ENCODE measurements at regions not wholly inside any gene's neighbourhood (a gene's known extent, or its start where the extent isn't known, plus 50 kb on each side); places are given as distances from the start of the nearest gene placed in this dataset.

- peaks cover 13% of the 10 kb centered on the region for H3K27me3 Mint-ChIP-seq
- no peak overlapping the region for H3K4me3 Mint-ChIP-seq
- intact Hi-C loops (cut with micrococcal nuclease), result no loop called here
- CTCF ChIA-PET, result no interaction called here
- H3K4me1 Mint-ChIP-seq (ENCODE audit: low read depth), result no peaks in the 10 kb centered on the region
- H3K36me3 Mint-ChIP-seq, result no peaks in the 10 kb centered on the region
- POLR2A ChIA-PET, result no interaction called here
- no peaks in the 10 kb centered on the region for H3K9me3 Mint-ChIP-seq
- H3K27ac Mint-ChIP-seq, result no peak overlapping the region
- DNase-seq, result no peak
Measured at GRCh38 chr1:226479474-226479873, 69.1 kb upstream of the STUM start.

DNA sequence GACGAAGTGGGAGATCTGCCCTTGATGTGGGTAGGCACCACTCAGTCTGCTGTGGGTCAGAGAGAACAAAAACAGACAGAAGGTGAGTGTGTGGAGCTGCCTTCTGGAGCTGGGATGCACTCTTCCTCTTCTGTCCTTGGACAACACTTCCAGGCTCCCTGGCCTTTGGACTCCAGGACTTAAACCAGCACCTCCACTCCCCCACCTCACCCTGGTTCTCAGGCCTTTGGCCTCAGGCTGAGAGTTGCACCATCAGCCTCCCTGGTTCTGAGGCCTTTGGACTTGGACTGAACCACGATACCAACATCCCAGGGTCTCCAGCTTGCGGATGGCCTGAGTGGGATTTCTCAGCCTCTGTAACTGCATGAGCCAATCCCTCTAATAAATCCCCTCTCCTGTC lies 68.1 kb upstream of the STUM start:
- CTCF ChIA-PET, result no interaction called here
- H3K27ac Mint-ChIP-seq, result no peak overlapping the region

DNA sequence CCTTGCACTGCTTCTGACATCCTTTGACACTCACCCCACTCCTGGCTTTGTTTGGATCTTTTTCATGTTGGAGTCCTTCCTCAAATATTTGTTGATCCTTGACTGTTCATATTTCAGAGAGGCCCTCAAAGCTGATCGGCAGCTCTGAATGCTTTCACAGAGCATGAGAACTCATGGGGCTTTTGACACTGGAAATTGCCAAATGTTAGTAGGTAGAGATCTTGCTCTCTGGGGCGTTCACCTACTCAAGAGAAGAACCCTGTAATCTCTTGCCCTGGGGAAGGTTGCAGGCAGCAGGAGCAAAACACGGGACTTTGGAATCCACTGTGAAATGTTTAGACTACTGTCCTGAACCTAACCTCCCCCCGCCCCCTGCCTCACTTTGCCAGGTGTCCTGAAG lies 67.4 kb upstream of the STUM start:
- no peak for DNase-seq
- CTCF ChIA-PET, result no interaction called here
- no peaks in the 10 kb centered on the region for H3K36me3 Mint-ChIP-seq
- H3K4me1 Mint-ChIP-seq (ENCODE audit: low read depth), result peaks cover 5% of the 10 kb centered on the region
- H3K9me3 Mint-ChIP-seq, result no peaks in the 10 kb centered on the region
- H3K27me3 Mint-ChIP-seq, result peaks cover 15% of the 10 kb centered on the region
- no peak overlapping the region for H3K4me3 Mint-ChIP-seq
- intact Hi-C loops (cut with micrococcal nuclease), result no loop called here
- POLR2A ChIA-PET, result no interaction called here
- H3K27ac Mint-ChIP-seq, result no peak overlapping the region

More for the DNA sequence above, 68.1 kb upstream of the STUM start:
- Mint-ChIP-seq H3K36me3 (no peaks in the 10 kb centered on the region), H3K4me3 (no peak overlapping the region), H3K27me3 (peaks cover 14% of the 10 kb centered on the region), H3K4me1 (ENCODE audit: low read depth) (no peaks in the 10 kb centered on the region), H3K9me3 (no peaks in the 10 kb centered on the region)
- no peak for DNase-seq
- POLR2A ChIA-PET, result no interaction called here
- intact Hi-C loops (cut with micrococcal nuclease), result no loop called here

- H3K4me1 Mint-ChIP-seq (ENCODE audit: low read depth), result peaks cover 15% of the 10 kb centered on the region
- intact Hi-C loops (cut with micrococcal nuclease), result no loop called here
- no peak overlapping the region for H3K27ac Mint-ChIP-seq
- POLR2A ChIA-PET, result no interaction called here
- CTCF ChIA-PET, result no interaction called here
- DNase-seq, result no peak
- H3K36me3 Mint-ChIP-seq, result no peaks in the 10 kb centered on the region
- H3K4me3 Mint-ChIP-seq, result no peak overlapping the region
- H3K9me3 Mint-ChIP-seq, result no peaks in the 10 kb centered on the region
- peaks cover 21% of the 10 kb centered on the region for H3K27me3 Mint-ChIP-seq
Measured at GRCh38 chr1:226482196-226482595, 66.4 kb upstream of the STUM start.

DNA sequence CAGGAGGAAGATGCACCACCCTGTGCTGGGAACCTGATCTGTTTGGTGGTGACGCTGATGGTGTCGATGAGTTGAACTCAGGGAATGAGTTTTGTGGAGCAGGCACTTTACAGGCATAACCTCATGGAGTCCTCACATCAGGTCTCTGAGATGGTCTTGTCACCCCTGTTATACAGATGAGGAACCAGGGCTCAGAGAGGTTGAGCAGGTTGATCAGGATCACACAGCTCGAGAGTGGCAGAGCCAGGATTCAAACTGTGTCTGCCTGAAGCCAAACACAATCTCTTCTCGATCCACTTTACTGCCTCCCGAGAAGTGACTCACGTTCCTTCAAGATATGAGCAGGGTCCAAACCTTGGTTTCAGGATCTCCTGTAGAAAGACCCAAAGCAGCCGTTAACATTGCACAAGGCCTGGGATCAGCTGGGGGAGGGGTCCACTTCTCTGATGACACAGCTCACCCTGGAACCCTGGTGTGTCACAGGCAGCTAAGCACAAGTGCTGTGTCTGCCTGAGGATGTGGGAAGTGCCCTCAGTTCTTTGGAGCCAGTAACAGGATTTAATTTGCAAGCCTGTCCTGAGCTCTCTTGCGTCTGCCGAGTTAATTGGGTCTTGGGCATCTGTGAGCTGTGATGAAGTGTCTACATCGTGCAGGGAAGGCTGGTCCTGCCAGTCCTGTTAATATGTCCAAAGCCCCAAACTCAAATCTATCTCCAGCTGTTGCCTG lies 65.4 kb upstream of the STUM start:
- Mint-ChIP-seq H3K27me3 (peaks cover 21% of the 10 kb centered on the region), H3K9me3 (no peaks in the 10 kb centered on the region), H3K4me1 (ENCODE audit: low read depth) (peaks cover 15% of the 10 kb centered on the region), H3K4me3 (no peak overlapping the region), H3K36me3 (no peaks in the 10 kb centered on the region), H3K27ac (no peak overlapping the region)
- ChIA-PET POLR2A (no interaction called here), CTCF (interaction anchor here (1.4 kb wide), 1 partner anchor 26 kb away, joined by 5 read pairs; no protein-coding TSS in a partner anchor)
- intact Hi-C loops (cut with micrococcal nuclease), result no loop called here
- DNase-seq, result no peak

GRCh38 chr1:226485192-226485591 lies 63.4 kb upstream of the STUM start:
- intact Hi-C loops (cut with micrococcal nuclease), result no loop called here
- CTCF ChIA-PET, result interaction anchor here (0.6 kb wide), 1 partner anchor 19 kb away, joined by 3 read pairs; no protein-coding TSS in a partner anchor
- no peaks in the 10 kb centered on the region for H3K36me3 Mint-ChIP-seq
- POLR2A ChIA-PET, result no interaction called here
- peaks cover 25% of the 10 kb centered on the region for H3K27me3 Mint-ChIP-seq
- H3K4me3 Mint-ChIP-seq, result no peak overlapping the region
- peaks cover 23% of the 10 kb centered on the region for H3K4me1 Mint-ChIP-seq (ENCODE audit: low read depth)
- no peaks in the 10 kb centered on the region for H3K9me3 Mint-ChIP-seq
- H3K27ac Mint-ChIP-seq, result no peak overlapping the region
- DNase-seq, result no peak

DNA sequence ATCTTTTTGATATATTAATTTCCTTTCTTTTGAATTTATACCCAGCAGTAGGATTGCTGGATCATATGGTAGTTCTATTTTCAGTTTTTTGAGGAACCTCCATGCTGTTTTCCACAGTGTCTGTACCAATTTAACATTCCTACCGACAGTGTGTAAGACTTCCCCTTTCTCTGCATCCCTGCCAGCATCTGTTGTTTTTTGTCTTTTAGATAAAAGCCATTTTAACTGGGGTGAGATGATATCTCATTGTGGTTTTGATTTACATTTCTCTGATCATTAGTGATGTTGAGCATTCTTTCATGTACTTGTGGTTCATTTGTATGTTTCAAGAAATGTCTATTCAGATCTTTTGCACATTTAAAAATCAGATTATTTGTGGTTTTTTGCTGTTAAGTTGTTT lies 62.4 kb upstream of the STUM start:
- Mint-ChIP-seq H3K27me3 (peaks cover 25% of the 10 kb centered on the region), H3K4me3 (no peak overlapping the region), H3K9me3 (no peaks in the 10 kb centered on the region), H3K27ac (no peak overlapping the region), H3K4me1 (ENCODE audit: low read depth) (peaks cover 23% of the 10 kb centered on the region), H3K36me3 (no peaks in the 10 kb centered on the region)
- intact Hi-C loops (cut with micrococcal nuclease), result no loop called here
- DNase-seq, result no peak
- ChIA-PET CTCF (no interaction called here), POLR2A (no interaction called here)

- CTCF ChIA-PET, result no interaction called here
- POLR2A ChIA-PET, result no interaction called here
- intact Hi-C loops (cut with micrococcal nuclease), result no loop called here
- Mint-ChIP-seq H3K36me3 (no peaks in the 10 kb centered on the region), H3K27me3 (peaks cover 21% of the 10 kb centered on the region), H3K9me3 (no peaks in the 10 kb centered on the region), H3K27ac (no peak overlapping the region), H3K4me1 (ENCODE audit: low read depth) (peaks cover 23% of the 10 kb centered on the region), H3K4me3 (no peak overlapping the region)
- DNase-seq, result no peak
Measured at GRCh38 chr1:226487921-226488320, 60.6 kb upstream of the STUM start.

GRCh38 chr1:226489718-226490425 lies 58.7 kb upstream of the STUM start:
- intact Hi-C loops (cut with micrococcal nuclease), result no loop called here
- H3K4me1 Mint-ChIP-seq (ENCODE audit: low read depth), result peaks cover 23% of the 10 kb centered on the region
- no peak for DNase-seq
- H3K27ac Mint-ChIP-seq, result no peak overlapping the region
- H3K36me3 Mint-ChIP-seq, result no peaks in the 10 kb centered on the region
- no peaks in the 10 kb centered on the region for H3K9me3 Mint-ChIP-seq
- ChIA-PET POLR2A (interaction anchor here (0.5 kb wide), 1 partner anchor 529 kb away, joined by 3 read pairs; no protein-coding TSS in a partner anchor), CTCF (interaction anchor here (1.5 kb wide), 1 partner anchor 58 kb away, joined by 4 read pairs; no protein-coding TSS in a partner anchor)
- H3K27me3 Mint-ChIP-seq, result peaks cover 13% of the 10 kb centered on the region
- H3K4me3 Mint-ChIP-seq, result no peak overlapping the region

GRCh38 chr1:226490426-226490809 lies 58.1 kb upstream of the STUM start:
- Mint-ChIP-seq H3K36me3 (no peaks in the 10 kb centered on the region), H3K4me3 (no peak overlapping the region), H3K27ac (no peak overlapping the region), H3K4me1 (ENCODE audit: low read depth) (peaks cover 23% of the 10 kb centered on the region), H3K9me3 (no peaks in the 10 kb centered on the region), H3K27me3 (peaks cover 13% of the 10 kb centered on the region)
- ChIA-PET CTCF (interaction anchor here (1.5 kb wide), 1 partner anchor 57 kb away, joined by 4 read pairs; no protein-coding TSS in a partner anchor), POLR2A (interaction anchor here (0.5 kb wide), 1 partner anchor 528 kb away, joined by 3 read pairs; no protein-coding TSS in a partner anchor)
- DNase-seq, result no peak
- intact Hi-C loops (cut with micrococcal nuclease), result no loop called here

DNA sequence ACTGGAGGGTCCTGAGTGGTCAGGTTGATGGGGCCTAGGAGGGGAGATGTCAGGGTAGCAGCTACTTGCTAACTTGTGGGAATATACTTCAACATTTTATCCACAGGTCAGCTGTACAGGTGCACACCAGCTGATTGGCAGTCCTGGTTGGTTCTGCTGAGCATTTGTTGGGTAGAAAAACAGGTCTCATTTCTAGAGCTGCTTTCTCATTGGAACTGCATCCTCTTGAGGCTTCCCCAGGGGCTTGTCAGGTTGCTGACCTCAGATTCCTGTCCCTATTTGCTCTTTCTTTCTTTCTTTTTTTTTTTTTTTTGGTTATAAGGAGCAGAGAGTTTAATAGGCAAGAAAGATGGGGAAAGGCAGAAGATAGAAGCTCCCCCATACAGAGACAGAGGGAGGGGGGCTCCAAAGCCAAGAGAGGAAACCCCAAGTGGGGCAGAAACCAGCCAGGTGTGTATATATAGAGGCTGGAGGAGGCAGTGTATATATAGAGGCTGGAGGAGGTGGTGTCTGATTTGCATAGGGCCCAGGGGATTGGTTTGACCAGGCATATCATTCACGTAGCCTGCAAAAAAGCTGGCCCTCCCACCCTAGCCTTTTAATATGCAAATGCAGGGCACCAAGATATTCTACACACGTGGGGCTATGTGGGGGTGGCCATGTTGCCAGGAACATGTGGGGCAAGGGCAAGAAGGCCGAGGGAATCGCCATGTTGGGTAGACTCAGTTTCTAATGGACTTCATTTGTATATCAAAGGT lies 57.3 kb upstream of the STUM start:
- no peak for DNase-seq
- Mint-ChIP-seq H3K4me1 (ENCODE audit: low read depth) (peaks cover 16% of the 10 kb centered on the region), H3K9me3 (no peaks in the 10 kb centered on the region), H3K27ac (no peak overlapping the region), H3K36me3 (no peaks in the 10 kb centered on the region), H3K4me3 (no peak overlapping the region), H3K27me3 (peaks cover 11% of the 10 kb centered on the region)
- intact Hi-C loops (cut with micrococcal nuclease), result no loop called here
- POLR2A ChIA-PET, result no interaction called here
- CTCF ChIA-PET, result interaction anchor here (1.5 kb wide), 1 partner anchor 56 kb away, joined by 4 read pairs; no protein-coding TSS in a partner anchor

- peaks cover 6% of the 10 kb centered on the region for H3K27me3 Mint-ChIP-seq
- H3K4me1 Mint-ChIP-seq (ENCODE audit: low read depth), result peaks cover 8% of the 10 kb centered on the region
- H3K4me3 Mint-ChIP-seq, result no peak overlapping the region
- H3K9me3 Mint-ChIP-seq, result no peaks in the 10 kb centered on the region
- POLR2A ChIA-PET, result no interaction called here
- no peak for DNase-seq
- H3K27ac Mint-ChIP-seq, result no peak overlapping the region
- CTCF ChIA-PET, result no interaction called here
- H3K36me3 Mint-ChIP-seq, result no peaks in the 10 kb centered on the region
- intact Hi-C loops (cut with micrococcal nuclease), result no loop called here
Measured at GRCh38 chr1:226492426-226493137, 56.0 kb upstream of the STUM start.
